HG03521 (cell line): ENCODE measurements at regions not wholly inside any gene's neighbourhood (a gene's known extent, or its start where the extent isn't known, plus 50 kb on each side); places are given as distances from the start of the nearest gene placed in this dataset.
"Not testable (repeated sequence)": the region's sequence is repeated elsewhere in the genome, so short reads cannot be mapped to it uniquely, and the experiment has no call there.

Source experiments
- ATAC-seq: cut with Tn5 transposase; IDR thresholded peaks from one replicate; pipeline ENCODE4 v1.9.1; 2021; ENCODE audit warnings: mild to moderate bottlenecking, moderate library complexity; ENCODE audit not compliant: unreplicated experiment

DNA sequence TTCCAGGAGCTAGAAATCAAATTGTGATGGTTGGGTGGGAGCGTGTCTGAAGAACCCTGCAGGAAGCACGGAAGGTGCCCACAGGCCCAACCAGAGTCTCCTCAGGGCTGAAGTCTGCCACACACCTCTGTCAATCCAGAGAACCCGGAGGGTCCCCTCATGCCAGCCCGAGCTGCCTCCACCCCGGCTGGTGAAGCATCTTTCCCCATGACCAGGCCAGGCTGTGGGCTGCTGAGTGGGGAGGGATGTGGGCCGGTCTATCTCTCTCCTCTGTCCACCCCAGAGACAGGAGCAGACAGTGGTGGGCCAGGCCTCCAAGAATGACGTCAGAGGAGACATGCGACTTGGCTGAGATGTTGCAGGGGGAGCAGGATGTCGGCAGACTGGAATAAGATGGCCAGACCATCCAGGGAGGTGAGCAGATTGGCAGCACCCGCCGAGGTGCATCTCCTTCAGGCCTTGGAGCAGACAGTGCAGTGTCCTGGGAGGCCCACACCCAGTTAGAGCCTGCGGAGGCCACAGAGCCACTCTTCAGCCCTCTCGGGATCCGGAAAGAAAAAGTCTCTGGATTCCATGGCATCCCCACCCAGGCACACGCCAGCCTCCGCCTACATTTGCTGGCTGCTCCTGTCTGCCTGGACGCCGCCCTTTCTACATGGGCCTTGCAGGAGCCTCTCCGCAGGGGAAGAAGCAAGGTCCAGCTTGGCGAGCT, 1524.9 kb downstream of the BRD1 start:
- no peak for ATAC-seq

DNA sequence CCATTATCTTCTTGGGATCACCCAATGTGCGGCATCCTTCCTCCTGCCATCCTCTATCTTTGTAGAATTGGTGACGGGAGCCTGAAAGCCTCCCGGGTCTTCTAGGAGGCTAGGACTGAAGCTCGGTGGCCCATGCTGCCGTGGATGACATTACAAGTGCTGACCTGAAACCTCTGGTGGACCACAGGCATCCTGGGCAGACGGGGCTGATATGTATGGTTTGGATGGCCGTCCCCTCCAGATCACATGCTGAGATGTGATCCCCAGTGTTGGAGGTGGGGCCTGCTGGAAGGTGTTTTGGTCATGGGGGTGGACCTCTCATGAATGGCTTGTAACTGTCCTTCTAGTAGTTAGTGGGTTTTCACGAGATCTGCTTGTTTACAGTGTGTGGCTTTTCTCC, 1525.8 kb downstream of the BRD1 start:
- no peak for ATAC-seq

DNA sequence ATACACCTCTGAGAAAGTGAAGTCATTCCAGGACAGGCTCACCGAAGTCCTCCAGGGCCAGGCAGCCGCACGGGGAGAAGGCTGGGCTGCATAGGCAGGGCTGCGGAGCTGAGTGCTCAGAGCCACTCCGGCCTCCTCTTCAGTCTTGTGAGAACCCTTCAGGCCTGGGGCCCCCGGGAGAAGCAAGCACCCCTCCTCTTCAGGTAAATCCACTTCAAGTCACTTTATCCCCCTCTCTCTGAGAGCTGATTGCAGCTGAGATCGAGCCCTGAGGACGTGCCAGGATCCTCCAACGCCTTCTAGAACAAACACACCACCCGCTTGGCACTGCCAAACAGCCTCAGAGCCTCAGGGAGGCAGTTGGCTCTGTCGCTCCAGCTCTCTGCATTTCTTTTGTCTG, 1526.3 kb downstream of the BRD1 start:
- ATAC-seq: no peak

GRCh38 chr22:48300877-48301276, 1526.8 kb downstream of the BRD1 start:
- ATAC-seq: no peak

GRCh38 chr22:48299801-48300200, 1527.9 kb downstream of the BRD1 start:
- no peak for ATAC-seq

DNA sequence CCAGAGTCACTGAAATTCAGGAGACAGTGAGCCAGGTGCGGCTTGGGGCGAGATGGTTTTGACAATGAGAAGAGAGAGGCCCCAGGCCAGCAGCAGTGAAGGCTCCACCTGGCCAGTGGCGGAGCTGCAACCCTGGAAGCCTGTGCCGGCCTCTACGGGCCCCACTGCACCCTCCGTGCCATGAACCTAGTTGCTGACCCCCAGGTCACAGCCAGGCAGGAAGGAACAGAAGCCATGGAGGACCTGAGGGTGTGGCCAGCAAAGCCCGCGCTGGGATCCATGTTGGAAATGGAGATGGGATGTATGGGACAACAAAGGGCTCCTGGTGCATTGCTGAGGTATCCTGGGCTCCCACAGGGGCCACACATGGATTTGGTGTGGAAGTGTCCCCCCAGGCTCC, 1528.5 kb downstream of the BRD1 start:
- ATAC-seq: no peak

DNA sequence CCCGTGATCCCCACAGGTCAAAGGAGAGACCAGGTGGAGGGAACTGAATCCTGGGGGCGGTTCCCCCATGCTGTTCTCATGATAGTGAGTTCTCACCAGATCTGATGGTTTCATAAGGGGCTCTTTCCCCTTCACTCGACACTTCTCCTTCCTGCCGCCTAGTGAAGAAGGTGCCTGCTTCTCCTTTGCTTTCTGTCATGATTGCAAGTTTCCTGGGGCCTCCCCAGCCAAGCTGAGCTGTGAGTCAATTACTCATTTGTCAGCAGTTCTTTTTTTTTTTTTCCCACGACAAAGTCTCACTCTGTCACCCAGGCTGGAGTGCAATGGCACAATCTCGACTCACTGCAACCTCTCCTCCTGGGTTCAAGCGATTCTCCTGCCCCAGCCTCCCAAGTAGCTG, 1530.4 kb downstream of the BRD1 start:
- ATAC-seq: no peak

DNA sequence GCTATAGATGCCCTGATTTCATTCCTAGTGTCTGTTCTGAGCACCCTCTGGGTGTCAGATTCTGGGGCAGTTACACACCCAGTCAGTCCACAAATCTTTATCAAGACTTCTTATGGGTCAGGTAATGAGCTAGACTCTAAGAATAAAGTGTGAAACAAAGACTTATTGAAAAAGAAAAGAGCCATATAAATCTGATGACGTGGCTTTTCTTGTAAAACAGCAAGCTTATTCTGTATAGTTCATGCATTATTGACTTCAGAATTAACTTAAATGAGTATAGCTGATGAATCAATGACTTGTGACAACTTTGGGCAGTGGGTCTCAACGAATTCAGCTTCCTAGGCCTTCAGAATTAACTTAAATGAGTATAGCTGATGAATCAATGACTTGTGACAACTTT, 1527.5 kb downstream of the TBC1D22A start:
- not testable (repeated sequence) for ATAC-seq

DNA sequence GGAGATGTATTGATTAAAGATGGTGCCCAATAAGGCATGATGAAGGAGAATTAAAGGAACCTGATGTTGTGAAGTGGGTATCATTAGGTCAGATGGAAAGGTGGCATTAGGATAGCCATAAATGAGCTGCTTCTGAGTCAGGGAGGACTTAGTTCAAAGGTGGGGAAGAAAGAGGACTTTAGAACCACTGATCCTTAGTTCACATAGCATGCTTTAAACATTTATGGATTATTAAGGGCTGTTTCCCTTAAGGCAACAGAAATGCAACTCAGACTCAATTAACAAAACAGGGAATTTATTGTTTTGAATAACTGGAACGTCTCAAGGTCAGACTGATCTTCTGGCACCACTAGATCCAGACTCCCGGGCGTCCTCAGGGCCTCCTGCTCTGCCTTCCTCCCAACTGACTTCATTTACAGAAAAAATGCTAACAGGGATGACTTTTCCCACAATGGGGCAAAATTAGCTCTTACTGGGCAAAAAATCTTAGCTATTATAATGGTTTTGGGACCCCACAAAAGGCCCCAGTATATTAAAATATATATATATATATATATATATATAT, 1526.0 kb downstream of the TBC1D22A start:
- ATAC-seq: no peak

DNA sequence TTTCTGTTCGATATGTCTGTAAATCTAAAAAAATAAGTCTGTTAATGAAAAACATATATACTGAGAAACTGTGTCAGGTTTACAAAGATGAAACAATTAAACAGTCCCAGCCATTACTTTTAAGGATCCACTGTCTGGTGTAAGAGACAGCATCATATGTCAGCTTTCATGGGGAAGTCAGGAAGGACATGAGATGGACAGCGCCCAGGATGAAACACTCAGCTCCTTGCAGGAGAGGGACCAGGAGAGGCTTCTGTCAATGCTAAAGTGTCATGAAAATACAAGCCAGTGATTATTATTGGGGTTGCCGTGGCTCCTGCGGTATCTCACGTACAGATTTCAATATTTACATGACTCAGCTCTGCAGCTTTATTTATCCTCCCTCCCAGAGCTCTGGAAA, 1524.6 kb downstream of the TBC1D22A start:
- ATAC-seq: no peak

GRCh38 chr22:48284671-48285070, 1522.2 kb downstream of the TBC1D22A start:
- no peak for ATAC-seq

- ATAC-seq: no peak
These were observed 1520.4 kb downstream of the TBC1D22A start for GRCh38 chr22:48282804-48283203.

- no peak for ATAC-seq
These were observed 1517.0 kb downstream of the TBC1D22A start for GRCh38 chr22:48279461-48279756.

DNA sequence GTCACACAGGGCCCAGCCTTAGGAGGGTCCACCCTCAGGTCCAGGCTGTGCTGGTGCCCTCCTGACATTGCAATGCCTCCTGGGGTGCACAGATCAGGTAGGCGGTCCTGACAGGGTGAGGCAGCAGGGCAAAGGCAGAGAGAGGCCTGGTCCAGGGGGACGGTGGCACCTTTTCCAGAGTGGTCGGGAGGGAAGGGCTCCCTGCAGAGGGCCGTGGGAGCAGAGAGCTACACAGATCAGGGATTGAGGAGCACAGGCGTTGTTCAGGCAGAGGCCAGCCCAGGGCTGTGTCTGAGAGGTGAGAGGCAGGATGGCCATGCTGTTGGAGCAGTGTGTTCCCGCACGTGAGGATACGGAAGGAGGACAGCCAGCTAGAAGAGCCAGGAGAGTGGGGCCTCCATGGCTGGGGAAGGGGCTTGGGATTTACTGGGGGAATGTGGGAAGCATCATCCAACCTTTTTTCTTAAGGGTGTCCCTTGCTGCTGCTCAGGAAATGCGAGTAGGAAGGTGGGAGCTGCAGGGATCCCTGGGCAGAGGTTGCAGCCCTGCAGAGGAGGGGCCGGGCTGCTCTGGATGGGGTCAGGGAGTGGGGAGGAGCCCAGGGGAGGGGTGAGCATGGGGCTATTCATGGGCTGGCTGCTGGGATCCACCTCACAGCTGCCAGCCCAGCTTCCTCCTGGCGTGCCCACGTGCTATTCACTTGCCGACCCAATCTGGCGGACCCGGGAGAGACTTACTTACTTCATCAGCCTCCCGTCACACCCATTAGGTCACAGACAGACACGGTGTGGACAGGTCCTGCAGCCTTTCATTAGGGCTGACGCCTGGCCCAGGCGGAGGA, 1516.4 kb downstream of the TBC1D22A start:
- ATAC-seq: no peak

DNA sequence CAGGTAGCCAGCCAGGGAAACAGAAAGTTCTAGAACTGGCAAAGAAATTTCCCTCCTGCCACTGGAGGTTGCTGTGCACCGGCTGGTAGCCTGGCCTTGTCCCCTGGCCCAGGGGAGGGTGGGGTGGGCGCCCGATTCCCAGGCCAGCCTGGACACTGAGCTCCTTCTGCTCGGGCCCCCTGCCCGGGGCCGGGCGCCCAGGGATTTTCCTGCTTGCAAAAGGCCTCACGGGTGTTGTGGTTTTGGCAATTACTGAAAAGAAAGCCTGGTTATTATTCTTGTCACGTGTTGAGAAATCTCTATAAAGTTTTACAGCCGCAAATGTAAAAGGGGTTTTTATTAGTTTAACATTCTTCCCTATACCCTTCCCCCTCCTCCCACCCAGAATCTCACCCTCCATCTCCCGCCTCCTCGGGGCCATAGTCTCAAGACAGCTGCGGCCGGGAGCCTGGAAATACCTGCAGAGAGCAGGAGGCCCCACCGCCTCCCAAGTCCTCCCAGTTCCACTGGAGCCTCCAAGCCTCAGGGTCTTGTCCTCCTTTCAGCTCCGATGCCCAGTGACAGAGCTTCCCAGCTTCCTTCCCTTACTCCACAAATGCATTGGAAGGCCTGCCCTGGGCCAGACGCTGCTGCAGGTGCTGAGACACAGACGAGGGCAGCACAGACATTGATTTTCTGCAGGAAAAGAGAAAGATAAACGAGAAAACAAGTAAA, 1515.6 kb downstream of the TBC1D22A start:
- no peak for ATAC-seq

DNA sequence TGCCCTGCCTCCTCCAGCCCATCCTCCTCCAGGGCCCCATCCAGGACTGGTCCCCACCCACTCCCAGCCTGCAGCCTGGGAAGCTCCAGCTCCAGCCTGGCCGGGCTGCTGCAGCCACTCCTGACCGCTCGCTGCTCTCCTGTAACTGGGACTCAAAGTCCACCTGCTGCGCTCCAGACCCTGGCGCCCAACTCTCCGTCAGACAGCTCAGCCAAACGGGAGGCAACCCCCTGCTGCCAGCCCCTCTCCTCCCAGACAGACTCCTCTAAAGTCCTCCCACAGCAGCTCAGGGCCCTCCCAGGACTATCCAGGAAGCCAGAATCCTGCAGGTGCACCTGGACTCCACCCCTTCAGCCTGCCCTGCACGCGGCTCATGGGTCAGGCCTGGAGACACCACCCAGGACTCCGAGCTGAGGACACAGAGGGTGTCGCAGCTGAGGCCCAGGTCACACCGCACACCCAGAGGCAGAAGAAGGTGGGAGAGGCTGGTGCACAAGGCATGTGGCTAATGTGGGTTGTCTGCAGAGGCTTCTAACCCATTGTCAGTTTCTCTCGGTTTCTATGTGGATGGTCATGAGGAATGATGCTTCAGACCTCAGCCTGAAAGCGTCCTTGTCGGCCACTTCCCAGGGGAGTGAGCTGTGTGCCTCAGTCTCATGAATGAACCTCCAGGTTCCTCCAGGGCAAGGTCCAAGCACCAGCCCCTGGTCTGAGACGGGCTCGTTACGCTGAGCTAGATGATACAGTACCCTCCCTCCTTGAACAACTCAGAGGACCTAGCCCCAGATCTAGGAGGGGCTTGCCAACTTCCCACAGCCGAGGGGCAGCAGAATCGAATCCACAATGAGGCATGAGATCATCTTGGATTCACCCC, 1514.8 kb downstream of the TBC1D22A start:
- ATAC-seq: no peak

DNA sequence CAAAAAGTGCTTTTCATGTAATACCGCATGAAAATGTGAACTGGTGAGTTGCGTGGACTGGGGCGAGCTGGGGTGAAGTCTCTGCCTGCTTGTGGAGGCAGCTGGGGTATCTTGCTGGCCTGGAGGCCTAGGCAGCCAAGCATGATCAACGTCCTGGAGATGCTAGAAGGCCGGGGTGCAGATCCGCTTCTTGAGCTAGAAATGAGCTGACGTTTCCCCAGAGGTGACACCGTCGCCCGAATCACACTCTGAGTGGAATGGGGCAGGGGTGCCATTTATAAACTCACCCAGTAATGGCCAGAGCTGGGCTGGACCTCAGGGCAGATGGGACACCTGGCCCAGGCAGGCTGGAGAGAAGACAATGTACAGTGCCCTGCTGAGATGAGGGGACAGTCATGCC, 1513.0 kb downstream of the TBC1D22A start:
- no peak for ATAC-seq

- no peak for ATAC-seq
These were observed 1508.3 kb downstream of the TBC1D22A start for GRCh38 chr22:48270731-48271130.

DNA sequence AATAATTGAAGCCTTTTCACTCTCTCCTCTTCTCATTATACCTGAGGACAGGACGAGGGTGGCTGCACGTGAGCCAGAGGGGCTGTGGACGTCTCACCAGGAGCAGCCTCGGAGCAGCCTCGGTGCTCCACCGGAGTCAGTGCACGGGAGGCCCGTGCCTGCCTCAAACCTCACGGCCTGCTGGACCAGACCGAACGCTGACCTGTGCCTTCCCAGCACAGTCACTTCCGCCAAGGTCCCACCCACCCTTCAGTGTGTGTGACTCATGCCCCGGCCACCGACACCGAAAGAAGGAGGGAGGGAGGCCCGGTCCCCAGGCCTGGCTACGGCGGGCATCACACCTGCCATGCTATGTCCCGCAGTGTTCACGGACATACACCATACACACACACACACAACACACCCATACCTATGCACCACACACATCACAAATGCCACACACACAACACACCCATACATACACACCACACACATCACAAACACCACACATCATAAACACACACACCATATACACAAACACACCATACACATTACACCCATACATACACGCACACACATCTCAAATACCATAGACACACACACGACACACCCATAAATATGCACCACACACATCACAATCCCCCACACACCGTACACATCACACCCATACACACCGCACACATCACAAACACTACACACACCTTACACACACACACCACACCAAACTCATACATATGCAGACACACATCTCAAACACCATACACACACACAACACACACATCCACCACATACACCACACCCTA, 1506.5 kb downstream of the TBC1D22A start:
- no peak for ATAC-seq

DNA sequence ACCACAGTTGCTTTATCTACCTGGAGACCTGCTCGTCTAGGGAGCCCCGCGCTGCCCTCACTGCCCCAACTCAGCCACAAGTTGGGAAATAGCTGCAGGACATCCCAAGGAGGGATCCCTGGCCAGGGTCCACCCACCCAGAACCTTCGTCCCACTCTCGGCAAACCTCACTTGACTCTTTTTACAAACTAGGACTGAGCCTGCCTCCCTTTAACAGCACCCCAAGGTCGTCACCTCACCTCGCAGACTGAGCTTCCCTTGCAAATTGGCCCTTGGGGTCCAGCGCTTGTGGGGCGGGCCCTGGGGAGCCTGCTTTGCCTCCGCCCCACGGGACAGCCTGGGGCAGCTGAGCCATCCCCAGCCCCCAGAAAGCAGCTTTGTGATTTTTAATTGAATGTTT, 1505.8 kb downstream of the TBC1D22A start:
- ATAC-seq: no peak
